ENCODE measurements at regions not wholly inside any gene's neighbourhood (a gene's known extent, or its start where the extent isn't known, plus 50 kb on each side); places are given as distances from the start of the nearest gene placed in this dataset.
"Not testable (repeated sequence)": the region's sequence is repeated elsewhere in the genome, so short reads cannot be mapped to it uniquely, and the experiment has no call there.

DNA sequence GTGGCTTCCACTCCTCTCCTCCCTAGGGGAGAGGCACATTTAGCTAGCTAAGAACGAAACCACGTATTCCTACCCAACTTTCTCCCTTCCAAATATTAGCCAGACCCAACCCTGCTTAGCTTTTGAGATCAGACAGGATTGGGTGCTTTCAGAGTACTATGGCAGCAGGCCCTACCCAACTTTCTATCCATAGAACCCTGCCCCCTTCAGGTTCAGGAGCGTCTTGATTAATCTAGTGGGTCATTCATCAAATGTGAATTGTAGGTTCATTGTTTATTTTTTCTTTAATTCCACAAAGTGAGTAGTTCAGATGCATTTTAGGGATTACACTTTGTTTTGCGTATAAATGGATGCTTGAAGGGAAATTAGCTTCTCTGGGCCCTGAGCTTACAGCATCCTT lies 188.3 kb downstream of the MIB1 start:
- DNase-seq, result no peak

DNA sequence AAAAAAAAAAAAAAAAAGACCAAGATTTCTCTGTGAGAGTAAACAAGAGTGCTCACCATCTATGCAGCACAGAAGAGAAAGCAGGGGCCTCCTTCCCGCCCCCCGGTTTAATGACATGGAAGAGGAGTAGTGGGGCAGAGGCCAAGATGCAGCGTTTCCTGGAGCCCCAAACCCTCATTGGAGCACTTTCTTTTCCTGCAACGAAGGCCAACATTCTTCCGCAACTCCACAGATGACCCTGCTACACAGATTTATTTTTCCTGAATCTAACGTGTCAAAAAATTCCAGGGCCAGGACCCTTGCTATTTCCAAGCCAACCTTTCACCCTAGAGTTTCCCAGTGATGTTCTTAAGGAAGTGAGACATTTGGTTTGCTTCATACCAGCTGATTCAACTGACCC lies 189.6 kb downstream of the MIB1 start:
- DNase-seq, result no peak

DNA sequence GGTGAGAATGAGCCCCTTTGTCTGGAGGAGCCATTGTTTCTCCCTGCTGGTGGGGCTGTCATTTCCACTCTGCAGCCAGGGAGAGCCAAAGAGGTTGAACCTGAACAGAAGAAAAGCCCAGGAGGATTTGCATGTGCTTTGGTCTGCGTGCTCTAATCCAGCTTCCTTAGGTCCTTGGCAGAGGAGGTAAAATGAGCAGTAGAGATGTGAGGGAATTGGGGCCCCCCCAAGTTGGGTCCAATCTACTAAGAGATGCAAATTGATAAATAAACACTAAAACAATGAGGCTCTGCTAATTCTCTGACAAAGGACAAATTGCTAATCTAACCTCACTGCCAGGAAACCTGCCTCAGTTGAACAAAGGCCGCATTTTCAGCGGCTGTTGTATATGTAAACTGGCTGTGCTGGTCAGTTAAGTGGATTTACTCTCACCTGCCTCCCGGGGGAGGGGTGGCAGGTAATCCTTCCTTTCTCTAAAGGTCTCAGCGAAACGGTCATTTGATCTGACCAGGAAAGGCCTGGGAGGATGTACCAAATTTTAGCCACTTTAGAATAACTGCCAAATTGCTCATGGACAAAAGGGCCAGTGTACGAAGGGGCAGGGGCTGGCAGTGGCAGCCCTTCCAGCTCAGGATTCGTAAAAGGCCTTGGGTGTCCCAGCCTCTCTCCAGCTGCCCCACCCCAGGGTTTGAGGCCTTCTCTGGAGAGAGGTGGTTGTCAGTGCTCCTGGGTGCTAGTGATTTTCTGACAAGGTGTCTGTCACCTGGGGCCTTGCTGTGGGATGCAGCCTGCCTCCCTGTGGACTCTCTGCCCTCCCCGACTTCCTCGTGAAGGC lies 193.6 kb downstream of the MIB1 start:
- no peak for DNase-seq

DNA sequence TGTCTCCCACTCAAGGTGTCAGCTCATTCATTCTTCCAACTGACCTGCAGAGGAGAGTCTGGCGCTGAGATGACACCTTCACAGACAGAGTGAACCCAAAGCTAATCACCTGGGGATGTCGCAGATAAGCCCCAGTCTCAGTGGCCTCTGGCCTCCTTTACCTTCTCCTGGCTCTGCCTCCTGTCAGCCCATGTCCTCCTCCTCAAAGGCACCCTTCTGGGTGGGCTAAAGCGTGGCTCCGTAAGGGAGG lies 194.1 kb downstream of the MIB1 start:
- DNase-seq, result no peak

DNA sequence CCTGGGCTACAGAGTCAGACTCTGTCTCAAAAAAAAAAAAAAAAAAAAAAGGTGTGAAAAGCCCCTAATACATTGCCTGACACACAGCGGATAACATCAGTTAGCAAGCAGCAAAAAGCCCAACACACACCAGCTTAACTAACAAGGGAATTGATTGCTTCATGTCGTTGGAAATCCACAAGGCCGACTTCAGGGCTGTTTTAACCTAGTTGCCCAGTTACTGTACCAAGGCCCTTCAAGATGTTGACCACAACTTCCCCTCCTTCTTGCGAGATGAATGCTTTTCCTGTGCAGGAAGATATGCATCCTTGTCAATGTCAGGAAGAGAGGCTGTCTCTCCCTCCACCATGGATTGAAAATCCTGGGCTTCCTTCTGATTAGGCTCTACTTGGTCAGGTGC lies 202.9 kb downstream of the MIB1 start:
- no peak for DNase-seq

DNA sequence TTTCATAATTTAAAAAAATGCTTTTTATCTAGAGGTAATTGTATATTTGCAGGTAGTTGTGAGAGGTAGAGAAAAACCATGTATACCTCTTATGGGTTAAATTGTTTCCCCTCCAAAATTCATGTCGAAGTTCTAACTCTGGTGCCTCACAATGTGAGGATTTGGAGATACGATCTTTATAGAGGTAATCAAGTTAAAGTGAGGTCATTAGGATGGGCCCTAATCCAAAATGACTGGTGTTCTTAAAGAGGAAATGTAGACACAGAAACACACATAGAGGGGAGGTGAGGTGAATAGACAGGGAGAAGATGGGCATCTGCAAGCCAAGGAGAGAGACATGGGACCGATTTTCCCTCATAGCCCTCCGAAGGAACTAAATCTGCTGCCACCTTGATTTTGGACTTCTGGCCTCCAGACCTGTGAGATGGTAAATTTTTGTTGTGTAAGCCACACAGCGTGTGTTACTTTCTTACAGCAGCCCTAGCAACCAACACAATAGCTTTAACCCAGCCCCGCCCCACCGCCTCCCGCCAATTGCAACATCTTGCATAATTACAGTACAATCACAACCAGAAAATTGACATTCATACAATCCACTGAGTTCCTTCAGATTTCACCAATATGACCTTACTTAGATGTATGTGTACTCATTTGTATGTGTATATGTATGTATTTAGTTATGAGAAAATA lies 208.9 kb downstream of the MIB1 start:
- no peak for DNase-seq

DNA sequence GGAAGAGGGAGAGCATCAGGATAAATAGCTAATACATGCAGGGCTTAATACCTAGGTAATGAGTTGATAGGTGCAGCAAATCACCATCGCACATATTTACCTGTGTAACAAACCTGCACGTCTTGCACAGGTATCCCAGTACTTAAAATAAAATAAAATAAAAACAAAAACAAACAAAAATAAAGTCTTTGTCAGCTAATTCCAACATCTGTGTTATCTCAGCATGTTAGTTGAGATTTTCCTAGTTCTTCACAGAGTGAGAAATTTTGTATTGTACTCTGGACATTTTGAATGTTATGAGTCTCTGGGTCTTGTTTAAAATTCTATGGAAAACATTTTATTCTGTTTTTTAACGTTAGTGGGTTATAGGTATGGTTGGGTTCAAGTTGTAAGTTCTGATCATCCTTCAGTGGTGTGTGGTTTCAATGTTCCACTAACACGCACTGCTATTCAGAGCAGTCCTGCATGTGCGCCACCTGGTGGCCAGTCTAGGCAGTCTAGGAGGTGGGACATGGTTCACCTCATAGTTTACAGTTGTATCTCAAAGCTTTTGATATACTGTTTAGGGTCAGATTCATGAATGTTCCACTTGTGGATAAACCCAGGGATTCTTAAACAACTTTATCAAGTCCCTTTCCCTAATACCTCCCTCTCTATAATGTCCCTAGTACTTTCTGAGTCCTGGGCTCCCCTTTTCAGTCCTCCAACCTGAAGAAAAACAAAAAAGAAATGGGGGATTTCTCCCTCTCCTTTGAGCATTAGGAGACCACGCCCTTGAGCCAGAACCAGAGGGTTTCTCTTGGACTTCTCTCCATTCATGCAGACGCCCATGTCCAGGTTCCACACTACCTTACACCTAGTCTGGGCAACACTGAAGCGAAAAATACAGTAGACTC lies 213.4 kb upstream of the GATA6 start:
- peak; percentile 6 for DNase-seq

DNA sequence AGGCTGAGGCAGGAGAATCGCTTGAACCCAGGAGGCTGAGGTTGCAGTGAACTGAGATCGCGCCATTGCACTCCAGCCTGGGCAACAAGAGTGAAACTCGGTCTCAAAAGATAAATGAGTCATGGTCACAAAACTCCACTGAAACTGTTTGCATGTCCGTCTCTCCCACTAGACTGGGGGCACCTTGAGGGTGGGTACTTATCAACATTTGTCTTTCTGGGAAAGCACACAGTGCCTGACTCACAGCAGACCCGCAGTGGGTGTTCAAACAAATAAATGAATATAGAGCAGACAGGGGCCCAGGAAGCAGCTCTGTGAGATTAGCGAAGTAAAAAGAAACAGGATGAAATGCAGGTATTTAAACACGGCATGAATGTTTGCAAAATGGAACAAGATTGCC lies 211.1 kb upstream of the GATA6 start:
- DNase-seq, result no peak

DNA sequence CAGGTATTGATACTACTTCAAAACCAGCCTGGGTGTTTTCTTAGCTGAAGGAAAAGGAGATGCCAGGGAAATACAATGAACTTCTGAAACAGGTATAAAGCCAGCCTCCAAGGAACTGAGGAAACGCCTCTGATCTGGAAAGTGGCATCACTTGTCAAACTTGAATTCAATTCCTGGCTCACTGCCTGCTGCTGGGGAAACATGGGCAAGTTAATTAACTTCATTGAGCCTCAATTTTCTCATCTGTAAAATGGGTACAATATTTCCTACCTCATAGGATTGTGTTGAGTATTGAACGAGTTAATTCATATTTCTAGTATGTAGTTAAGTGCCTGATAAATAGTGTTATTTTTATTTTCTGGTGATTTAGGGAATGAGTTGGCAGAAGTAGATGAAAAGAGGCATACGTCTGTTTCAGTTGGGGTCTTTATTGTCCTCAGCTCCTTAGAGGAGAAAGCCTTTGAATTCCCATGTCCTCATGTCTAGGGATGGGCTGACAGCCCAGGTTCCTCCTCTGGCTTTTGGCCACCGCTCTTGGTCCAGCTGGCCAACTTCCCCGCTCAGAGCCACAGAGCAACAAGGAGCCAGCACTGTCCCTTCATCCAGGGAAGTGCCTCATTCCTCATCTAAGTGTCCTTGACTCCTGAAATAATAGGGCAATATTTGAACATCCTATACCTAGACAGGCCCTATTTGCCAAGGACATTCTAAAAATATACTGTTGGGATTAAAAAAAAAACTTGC lies 210.5 kb upstream of the GATA6 start:
- DNase-seq, result no peak

DNA sequence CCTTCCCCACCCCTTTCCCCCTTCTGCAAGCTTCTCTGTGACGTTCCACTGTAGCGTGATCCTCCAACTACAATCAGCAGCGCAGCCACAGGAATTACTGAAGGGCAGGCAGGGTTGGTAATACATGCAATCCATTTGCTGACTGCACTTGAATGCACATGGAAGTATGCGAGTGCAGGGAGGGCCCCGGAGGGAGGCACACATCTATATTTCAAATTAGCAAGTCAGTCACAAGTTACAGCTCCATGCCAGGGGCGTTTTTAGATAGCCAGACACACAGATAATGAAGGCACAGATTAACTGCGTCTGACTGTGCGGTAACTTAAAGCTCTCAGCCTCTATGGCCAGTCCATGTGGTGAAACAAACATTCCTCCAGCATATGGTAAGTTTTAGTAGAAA lies 209.2 kb upstream of the GATA6 start:
- DNase-seq, result no peak

DNA sequence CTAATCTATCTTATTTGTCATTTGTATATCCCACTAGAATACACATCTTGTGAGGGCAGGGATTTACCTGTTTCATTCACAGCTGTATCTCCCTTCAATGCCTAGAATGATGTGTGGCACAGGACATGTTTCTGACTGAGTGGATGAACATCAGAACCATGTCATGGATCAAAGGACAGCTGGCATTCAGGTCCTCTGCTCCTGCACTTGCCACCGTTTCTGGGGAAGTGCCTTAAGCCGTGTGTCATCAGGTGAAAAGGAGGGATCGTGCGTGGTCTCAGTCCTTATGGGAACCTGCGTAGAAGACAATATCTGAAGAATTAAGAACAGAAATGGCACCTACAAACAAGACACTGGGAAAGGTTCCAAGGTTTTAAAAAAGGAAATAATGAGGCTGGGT lies 206.1 kb upstream of the GATA6 start:
- DNase-seq, result no peak

DNA sequence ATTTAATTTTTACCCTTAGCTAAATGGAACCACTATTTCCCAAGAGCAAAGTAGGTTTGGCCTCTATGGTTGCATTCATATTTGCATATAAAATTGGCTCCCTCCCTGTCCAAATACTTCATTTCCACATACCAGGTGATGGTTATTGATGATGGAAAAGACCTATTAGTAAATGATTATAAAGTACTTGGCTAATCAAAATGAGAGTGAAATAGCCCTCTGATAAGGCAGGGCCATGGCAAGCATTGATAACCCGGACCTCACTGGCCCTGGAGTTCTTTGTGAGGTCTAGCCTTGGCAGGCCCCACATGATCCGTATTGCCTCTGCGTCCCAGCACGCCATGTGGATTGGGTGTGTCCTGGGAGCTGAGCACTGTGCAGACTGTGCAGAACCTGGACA lies 201.1 kb upstream of the GATA6 start:
- DNase-seq, result no peak

DNA sequence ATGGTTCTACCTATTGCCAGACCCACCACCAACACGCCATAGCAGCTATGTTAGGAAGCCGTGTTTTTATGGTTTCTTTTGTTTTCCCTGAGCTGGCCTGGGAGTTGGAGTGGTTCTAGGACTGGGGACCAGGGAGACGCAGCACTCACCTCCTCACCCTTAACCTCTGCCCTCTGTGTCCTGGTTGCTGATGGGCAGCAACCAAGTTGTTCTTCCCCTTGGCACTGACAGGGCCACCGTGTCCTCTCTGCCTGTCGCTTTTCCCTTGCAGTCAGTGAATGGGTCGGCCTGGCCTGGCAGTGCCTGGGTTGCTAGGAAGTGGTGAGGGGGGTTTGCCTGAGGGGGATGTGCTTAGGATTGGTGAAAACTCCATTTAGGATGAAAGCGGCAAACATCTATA lies 197.1 kb upstream of the GATA6 start:
- no peak for DNase-seq

DNA sequence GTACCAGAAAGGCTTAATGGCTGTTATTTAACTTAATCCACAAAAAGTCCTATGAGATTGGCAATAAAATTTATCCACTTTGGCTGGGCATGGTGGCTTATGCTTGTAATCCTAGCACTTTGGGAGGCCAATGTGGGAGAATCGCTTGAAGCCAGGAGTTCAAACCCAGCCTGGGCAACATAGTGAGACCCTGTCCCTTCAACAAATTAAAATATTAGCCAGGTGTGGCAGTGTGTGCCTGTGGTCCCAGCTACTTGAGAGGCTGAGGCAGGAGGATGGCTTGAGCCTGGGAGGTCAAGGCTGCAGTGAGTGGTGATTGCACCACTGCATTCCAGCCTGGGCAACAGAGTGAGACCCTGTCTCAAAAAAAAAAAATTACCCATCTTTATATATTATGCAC lies 193.4 kb upstream of the GATA6 start:
- DNase-seq, result not testable (repeated sequence)

DNA sequence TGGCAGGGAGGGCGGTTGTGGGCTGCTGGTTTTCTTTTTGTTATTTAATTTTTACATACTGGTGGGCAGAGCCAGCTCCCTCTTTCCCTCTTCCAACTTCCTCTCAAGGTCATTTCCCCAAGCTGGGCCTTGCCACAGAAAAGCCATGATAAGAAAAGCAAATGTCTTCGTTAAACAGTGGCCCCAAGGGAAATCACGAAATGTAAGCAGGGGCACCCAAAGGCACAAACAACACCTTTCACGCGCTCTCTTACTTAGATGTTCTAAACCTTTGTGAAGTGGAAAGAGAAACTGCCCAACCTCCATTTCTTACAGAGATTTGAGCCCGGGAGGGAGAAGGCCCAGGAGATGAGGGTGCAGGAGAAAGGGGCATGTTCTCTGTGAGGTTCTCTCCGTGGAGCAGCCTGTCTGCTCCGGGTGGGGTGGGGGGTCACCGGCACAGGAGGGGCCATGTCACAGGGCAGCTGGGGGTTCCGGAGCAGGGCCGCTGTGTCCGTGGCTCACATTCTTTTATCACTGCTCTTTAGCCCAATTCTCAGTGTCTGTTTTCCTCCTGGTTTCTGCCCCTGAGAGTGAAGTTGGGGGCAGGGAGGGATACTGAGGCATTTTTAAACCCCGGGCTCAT lies 190.7 kb upstream of the GATA6 start:
- DNase-seq, result no peak

DNA sequence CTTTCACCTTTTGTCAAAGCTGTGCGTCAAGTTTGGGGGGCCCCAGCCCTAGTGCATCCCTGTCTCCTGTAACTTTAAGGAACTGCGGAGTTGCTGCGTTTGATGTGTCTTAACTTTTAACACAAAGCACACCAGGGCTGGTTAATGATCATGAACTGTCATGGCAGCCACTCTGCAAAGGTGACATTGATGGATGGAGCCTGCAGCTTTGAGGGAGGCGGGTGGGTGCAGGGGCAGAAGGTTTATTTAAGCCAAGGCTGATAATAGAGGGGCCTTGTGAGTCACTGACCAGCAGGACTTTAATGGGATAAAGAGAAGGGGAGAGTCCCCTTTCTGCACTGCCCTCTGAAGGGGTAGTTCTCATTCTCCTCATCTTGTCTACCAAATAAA lies 190.2 kb upstream of the GATA6 start:
- DNase-seq, result no peak

DNA sequence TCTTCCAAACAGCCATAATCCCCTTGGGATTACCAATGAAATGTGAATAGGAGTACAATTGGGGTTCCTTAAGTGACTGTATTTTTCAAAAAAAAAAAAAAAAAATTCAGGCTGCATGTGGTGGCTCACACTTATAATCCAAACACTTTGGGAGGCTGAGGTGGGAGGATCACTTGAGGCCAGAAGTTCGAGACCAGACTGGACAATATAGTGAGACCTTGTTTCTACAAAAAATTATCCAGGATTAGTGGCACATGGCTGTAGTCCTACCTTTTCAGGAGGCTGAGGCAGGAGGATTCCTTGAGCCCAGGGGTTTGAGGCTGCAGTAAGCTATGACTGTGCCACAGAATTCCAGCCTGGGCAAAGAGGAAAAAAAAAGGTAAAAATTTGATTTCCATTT lies 189.6 kb upstream of the GATA6 start:
- no peak for DNase-seq

DNA sequence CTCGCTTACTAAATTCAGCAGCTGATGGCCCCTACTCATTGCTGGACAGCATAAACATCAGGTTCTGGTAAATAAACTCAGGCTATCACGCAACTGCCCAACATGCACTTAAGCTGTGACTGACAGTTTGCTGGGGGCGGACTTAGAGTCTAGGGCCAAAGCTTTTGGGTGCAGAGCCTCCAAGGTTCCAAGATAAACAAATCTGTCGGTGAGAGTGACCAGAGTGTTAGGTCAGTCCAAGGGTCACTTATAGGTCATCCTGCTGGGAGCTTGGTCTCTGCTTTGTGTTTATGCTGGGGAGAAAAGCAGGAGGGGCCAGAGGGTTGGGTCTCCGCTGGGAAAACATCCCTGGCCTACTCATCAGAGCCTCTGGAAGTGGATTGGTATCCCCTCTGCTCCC lies 188.6 kb upstream of the GATA6 start:
- DNase-seq, result no peak

DNA sequence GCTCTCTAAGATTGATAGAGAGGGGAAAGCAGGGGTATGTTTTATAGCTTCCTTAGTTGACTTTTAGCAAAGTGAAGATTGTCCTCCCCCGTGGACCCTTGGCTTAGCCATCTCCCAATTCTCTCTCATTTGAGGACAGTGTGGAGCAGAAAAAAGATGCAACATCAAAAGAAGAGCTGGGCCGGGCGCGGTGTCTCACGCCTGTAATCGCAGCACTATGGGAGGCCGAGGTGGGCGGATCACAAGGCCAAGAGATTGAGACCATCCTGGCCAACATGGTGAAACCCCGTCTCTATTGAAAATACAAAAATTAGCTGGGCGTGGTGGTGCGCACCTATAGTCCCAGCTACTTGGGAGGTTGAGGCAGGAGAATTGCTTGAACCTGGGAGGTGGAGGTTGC lies 187.9 kb upstream of the GATA6 start:
- not testable (repeated sequence) for DNase-seq

DNA sequence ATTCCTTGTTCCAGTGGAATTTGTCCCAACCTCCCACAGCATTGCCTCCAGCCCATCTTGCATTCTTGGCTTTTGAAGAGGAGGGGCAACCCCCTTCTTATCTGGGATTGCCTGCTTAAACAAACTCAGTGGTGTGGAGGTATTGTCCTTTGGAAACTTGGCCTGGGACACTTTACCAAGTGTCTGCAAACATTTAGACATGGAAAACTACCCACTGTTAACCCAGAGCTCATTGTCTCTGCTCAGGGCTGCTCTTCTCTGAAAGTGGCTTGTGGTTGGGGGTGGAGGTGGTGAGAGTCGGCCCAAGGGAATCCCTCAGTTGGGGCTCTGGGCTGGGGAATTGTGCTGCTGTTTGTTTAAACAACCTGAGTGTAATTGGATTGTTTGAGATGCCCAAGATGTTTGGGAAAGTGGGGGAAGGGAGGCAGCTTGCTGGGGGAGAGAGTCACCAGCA lies 178.3 kb upstream of the GATA6 start:
- no peak for DNase-seq

DNA sequence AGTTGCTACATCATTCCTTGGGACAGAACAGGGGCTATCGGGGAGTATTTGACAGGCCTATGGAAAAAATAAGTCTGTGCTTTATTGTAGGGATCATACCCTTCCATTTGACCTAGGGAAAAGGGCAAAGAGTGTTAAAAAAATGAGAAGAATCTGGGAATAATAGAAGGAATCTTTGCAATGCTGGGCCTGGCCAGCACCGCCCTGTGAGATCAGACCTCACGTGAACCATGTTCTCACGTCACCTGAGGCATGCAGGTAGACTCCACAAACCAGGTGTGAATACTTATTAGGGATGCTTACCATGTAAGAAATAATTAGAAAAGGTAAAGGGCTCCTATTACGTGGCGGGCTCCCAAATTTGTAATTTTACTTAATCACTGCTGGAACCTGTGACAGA lies 177.5 kb upstream of the GATA6 start:
- no peak for DNase-seq

DNA sequence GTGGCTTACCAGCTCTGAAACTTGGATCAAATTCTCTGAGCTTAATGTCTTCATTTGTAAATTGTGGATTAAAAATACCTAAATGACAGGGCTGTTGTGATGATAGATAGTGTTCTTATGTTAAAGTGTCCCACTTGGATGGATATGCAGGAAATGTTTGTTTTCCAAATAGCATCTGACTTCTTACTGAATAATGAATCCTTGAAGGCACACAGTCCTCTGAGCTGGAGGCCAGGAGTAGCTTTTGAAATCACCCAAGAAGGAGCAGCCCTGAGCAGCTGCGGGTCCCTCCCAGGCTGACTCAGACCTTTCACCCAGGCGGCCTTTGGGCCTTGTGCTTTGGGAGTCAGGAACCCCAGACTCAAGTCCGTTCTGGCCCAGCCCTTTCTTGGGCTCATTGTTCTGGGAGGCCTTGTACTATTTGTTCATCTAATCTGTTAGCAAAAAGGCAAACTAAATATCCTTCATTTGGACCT lies 173.0 kb upstream of the GATA6 start:
- no peak for DNase-seq
